GOT3 (cell line): ENCODE measurements at regions not wholly inside any gene's neighbourhood (a gene's known extent, or its start where the extent isn't known, plus 50 kb on each side); places are given as distances from the start of the nearest gene placed in this dataset.

Experiments
- DNase-seq: peaks from one replicate; lab custom pipeline; 2025; ENCODE audit warnings: mixed read lengths; lab: John Stamatoyannopoulos, UW

DNA sequence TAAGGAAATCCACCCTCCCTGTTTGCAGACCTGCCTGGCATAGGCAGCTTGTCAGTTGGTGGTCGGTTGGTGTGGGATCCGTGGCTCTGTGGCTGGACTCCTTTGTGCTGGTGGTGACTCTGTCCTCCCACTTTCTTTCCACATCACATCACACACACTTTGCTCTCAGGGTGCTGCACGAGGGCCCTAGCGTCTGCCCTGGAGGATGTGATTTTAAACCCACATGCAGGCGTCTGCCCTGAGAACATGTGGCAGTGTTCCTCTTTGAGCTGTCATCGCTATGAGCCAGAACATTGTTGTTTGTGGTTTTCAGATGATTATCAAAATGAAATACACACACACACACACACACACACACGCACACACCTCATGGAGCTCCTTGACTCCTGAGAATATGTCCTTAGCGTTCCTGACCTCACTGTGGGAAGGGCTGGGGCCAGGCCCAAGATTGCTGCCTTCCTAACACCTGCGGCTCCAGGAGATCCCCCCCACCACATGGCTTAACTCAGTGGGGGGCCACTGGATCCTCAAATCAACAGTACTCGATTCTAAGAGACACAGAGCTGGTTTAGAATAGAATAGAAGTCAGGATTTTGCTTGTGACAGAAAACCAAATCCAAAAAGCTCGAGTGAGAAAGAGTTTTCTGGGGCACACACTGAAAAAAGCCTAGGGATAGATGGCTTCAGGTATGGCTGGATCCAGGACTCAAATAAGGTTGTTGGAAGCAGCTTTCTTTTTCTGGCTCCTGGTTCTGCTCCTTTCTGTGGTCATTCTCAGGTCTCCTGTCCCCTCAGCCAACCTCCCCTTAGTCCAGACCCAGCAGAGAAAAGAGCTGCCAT is 54.8 kb downstream of the RTP5 start:
- DNase-seq = no peak

DNA sequence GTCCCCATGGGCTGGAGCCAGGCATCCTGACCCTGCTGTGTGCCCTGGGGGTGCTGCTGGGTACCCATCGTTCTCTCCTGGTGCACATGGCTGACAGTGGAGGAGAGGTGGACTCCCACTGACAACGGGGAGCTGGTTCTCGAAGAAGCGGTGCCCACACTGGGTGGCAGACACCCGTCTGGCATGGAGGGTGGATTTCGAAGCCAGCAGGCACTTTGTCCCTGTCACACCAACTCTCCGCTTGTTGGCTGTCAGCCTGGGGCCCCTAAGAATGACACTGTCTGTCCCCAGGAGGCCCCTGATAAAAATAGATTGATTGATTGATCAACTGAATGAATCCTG is 55.4 kb downstream of the RTP5 start:
- no peak for DNase-seq

DNA sequence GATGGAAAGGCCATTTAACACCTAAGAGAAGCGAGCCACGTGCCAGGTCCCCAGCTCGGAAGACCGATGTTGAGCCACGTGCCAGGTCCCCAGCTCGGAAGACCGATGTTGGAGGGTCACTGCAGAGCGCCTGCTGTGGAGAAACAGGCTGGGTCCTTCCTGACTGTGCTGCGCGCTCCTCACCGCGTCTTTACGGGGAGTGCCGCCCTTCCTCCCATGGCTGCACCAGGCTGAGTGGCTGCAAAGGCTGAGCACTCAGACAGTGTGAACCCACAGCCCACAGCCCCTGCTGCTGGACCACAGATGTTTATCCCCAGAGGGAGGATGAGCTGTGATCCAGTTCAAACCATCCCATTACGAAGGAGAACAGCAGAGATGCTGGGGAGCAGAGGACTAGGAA is 55.7 kb downstream of the RTP5 start:
- DNase-seq = no peak

DNA sequence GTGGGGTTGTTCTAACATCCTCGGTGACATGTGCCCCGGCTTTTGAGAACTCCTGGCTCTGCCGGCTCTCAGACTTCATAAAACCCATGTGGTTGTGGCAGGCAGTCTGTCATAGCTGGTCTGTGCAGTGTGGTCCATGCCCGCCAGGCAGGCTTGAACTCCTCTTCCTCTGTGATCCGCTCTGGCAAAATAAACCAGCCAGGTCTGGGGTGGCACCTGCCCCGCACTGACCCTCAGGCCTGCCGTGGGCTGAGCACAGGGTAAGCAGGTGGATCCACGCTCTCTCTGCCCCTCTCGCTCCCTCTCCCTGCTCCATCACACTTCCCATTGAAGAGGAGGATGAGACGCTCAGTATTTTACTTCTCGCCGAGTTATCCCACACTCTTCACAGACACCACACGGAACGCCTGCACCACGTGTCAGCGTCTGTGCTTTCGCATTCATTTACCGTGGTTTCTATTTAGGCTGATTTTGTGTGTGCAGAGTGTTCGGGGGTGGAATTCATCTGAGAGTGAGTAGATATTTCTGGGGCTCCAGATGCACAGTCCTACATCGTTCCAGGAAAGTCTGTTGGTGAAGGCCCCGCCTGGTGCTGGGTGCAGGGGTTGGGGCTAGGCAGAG is 56.4 kb downstream of the RTP5 start:
- no peak for DNase-seq

DNA sequence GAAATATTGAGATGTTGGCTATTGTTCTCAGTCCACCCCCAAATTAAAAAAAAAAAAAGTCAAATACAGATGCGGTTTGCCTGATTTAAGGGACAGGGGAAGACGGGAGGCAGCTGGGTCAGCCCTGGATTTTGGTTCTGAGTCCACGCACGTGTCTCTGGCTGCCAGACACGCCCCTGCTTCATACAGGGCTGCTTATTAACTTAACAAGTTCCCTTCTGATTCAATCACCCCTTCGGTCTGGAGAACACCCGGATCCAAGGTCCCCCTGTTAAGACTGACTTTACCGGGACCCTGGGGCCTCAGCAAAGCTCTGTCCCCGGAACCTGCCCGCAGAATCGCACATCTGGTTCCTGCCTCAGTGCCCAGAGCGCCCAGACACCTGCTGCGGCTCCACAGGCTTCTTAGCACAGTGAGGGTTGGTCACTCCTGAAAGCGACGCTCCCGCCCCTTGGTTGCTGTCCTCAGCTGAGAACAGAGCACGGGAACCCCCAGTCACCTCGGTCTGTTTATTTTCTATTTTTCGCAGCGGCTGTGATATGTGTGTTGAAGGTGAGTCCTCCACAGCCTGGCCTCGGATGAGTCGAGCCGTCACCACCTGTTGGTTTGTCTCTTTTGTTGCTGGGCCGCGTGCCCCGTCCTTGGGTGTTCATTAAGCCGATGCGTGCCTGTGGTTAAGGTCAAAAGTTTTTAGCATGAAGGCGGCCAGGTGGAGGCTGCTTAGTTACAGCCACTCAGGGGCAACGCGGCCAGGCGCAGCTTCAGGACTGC is 57.2 kb downstream of the RTP5 start:
- DNase-seq = no peak

DNA sequence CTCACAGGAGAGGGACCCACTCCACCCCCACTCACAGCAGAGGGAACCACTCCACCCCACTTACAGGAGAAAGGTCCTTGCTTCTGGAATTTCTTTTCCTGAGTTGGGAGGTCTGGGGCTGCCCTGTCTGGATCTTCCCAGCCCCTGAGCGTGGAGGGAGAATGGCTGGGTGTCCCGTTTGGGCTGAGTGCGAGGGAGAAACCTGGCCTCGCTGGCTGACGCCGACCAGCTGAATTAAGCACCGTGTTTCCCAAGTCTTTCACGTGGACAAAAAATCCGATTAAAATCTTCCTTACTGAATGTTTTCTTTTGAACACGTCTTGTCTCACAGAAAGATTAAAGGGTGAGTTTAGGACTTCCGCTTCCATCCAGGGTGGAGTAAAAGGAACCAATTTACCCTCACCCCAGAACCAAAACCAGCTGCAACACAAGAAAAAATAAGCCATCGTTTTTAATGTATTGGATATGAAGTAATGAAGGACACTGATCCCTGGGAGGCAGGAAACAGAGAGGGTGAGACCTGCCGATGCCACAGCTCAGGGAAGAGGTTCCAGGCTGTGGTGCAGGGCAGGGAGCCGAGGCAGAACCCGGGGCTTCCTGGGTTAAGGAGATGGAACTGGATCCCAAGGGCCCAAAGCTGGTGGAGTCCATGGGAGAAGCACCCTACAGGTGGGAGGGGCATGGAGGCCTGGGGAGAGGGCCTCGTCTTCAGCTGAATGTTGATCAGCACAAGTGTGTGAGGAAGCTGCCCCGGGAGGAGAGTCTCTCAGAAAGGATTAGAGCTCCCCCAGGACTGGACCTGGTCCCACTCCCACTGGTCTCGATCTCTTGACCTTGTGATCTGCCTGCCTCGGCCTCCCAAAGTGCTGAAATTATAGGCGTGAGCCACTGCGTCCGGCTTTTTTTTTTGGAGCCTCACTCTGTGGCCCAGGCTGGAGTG is 60.3 kb downstream of the RTP5 start:
- no peak for DNase-seq

DNA sequence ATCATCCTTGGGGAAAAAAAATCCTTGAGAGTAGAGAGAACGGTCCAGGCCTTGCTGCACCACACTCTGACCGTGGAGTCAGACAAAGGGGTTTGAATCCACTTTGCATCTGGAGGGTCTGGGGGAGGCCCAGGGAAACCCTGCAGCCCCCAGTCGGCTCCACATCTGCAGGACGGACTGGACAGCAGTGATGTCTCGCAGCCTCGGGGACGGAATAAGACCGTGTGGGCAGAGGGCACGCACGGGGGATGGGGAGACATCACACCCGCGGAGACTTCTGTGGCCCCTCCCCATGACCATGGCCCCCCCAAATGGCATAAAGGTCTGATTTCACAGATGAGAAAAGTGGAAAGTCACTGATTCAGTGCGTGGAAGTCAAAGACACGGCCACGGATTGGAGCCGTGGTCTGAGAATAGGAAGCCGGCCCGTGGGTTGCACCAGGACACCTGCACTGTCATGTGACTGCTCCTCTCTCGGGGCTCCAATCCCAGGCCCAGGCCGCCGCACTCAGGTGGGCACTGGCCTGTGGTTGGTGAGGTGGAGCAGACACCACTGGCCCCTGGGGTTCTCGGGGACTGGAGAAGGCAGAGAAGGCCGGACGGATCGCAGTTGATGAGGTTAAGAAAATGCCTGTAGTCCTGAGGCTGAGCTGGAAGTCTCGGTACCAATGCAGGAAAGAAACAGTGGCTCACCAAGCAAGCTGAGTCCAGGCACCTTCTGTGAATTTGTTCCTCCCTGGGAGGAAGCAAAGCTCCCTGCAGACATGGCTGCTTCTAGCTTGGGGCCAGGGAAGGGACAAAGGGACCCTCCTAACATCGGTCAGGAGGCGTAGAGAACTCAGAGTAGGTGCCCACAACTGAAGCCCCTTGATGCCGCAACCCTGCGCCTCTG is 61.8 kb downstream of the RTP5 start:
- DNase-seq = no peak

DNA sequence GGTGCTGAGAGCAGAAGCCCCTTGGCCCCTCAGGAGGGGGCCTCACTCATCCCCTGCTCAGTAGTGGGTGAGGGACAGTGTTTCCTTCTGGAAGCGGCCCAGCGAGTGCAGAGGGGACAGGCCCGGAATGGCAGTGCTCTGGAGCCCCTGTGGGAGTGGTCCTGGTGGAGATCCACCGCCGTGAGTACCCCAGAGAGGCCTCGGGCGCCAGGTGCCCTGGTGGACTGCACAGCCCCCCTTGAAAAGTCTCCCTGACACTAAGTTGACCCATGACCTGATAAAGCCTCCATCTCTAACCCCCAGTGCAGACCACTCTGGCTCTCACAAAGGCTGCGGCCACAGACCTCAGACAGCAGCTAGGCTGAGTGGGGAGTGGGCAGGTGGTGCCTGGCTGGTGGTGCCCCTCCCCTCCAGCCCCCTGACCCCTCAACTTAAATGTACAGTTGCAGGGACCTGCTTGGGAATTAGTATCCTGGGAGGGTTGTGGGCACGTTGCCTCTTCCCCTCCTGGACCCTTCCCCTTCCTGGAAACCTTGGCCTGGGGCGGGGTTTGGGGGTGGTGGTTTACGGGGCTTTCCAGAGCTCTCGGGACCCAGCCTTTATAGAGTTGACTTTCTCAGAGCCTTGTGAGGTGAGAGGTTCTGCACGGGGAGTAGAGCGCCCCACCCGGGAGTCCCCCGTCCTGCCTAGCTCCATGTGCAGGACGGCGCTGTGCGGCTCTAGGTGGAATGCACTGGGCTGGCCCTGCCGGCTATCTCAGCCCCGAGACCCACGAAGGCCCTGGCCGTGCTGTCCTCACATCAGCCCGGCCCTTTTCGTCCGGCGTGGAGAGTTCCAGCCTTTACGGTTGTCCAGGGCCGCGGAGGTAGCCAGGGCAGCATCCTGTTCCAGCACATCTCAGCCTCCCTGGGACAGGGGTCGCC is 62.7 kb downstream of the RTP5 start:
- DNase-seq = no peak

DNA sequence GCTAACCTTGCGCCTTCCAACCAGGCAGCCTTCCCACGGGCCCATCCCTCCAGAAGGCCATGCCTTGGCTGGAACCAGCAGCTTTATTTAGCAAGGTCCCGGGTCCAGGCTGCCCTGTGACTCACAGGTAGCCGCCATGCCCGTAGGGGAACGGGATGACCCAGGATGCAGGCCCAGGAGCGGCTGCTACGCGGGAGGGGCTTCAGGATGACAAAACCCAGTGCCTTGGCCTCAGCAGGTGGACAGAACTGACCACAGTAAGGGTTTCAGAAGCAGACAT is 63.3 kb downstream of the RTP5 start:
- DNase-seq = no peak

DNA sequence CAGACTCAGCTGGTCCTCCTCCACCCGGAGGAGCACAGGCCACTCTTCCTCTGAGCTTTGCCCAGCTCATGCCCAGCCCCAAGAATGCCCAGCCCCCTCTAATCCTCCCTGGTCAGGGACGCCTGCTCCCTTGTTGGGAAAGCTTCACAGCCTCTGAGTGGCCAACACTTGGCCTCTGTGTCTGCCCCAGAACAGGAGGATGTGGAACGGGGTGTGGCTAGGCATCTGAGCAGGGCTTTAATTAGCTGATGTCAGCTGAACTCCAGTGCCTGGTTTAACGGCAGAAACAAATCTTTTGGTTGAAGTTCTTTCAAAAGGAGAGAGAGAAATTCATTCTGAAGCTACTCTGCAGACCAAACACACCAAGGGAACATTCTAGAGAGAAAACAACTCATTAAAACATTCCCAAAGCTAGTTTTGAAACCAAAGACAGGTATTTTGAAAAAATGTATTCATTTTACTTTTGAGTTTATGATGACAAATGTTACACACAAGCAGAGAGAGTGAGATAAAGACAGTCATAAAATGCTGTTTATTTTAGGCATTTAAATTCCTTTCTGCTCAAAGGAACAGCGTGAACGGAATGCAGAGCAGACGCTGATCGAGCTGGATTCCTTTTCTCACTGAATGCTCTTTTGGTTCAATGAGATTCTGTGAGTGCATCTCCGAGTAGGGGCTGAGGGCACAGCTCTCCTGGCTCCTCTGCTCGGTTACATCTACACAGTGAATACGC is 63.8 kb downstream of the RTP5 start:
- no peak for DNase-seq

DNA sequence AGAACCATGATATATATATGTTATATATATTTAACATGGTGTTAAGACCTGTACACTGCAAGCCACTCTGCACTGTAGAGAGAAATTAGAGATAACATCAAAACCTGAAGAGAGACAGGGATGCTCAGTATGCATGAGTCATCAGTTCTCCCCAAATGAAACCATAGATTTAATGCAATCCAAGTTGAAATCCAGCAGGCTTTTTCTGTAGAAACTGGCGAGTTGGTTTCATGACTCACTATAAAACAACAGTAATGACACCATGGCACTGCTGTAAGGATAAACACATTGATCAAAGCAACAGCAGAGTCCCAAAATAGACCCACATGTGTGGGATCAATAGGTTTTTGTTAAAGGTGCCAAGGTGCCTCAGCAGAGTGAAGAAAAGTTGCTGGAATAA is 65.8 kb downstream of the RTP5 start:
- no peak for DNase-seq

DNA sequence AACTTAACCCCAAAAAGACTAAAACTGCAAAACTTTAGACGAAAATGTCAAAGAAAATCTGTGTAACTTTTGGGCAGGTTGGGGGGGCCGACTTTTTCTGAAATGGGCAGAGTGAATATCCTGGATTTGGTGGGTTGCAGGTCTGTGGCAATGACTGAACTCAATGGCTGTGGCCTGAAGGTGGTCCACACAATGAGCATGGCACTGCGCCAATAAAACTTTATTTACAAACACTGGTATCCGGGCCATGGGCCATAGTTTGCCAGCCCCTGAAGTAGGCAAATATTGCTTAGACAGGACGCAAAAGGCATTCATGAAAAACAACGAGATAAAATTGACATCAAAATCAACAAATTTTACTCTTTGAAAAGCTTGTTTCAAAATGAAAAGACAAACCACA is 66.2 kb downstream of the RTP5 start:
- no peak for DNase-seq

DNA sequence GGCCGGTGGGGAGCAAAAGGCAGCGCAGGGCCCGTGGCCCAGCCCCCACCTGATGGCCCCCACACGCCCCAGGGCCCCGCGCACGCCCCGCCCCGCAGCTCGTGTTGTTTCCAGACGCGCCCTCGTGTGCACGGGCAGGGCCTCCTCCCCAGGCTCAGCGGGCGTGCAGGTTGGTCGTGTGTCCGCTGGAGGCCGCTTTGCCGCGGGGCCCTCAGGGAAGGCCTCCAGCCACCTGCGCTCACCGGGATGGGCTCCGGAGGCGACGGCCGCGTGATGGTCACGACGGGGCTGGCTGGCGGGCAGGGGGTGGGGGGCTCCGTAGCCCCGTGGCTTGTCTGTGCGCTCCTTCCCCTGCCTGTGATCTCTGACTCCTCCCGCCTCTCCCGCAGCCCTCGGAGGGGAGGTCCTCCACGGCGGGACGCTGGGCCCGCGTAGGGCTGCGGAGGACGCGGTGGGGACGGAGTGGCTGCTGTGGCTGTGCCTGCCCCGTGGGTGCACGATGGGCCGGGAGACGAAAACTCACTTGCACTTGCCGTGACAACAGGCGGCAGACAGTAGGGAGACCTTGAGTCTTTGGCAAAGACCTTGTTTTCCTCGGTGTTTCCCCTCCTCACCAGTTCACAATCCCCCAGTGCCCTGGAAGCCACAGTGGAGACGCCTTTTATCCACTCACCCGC is 67.1 kb downstream of the RTP5 start:
- no peak for DNase-seq

DNA sequence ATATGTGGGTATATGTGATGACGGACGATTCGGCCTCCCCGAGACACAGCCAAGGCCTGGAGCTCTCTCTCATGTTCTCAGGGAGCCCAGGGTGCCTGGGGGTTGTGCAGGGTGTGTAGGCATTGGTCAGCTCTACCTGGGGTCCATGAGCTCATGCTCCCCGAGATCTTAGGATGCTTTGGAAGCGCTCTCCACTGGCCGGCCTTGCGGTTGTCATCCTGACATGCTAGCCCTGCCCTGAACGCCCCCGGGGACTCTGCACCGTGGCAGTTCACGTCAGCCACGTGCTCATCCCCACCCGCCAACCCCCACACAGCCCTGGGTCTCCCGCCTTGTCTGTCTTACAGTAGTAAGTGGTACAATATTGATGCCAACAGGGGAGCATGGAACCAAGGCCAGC is 67.8 kb downstream of the RTP5 start:
- DNase-seq = no peak

DNA sequence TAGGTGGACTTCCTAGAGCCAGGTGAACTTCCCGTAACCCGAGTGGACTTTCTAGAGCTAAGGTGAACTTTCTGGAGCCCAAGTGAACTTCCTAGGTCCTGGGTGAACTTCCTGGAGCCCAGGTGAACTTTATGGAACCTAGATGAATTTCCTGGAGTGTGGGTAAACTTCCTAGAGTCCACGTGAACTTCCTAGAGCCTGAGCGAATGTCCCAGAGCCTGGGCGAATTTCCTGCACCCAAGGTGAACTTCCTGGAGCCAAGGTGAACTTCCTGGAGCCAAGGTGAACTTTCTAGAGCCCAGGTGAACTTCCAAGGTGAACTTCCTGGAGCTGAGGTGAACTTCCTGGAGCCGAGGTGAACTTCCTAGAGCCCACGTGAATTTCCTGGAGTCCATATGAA is 70.0 kb downstream of the RTP5 start:
- DNase-seq = no peak

DNA sequence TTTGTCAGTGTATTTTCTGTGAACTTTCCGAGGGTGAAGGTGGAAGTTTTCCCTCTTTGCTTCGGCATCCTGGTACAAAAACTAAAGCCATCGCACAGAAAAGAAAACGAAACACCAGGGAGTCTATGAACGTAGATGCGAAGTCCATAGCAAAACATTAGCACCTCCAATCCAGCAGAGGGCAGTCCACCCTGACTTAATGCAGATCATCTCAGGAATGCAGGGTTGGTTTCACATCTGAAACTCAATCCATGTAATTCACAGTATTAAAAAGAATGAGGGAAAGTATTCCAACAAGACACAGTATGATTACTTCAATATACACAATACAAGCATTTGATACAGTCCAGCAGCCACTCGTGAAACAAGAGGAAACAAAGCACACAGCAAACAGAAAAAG is 70.8 kb downstream of the RTP5 start:
- no peak for DNase-seq

DNA sequence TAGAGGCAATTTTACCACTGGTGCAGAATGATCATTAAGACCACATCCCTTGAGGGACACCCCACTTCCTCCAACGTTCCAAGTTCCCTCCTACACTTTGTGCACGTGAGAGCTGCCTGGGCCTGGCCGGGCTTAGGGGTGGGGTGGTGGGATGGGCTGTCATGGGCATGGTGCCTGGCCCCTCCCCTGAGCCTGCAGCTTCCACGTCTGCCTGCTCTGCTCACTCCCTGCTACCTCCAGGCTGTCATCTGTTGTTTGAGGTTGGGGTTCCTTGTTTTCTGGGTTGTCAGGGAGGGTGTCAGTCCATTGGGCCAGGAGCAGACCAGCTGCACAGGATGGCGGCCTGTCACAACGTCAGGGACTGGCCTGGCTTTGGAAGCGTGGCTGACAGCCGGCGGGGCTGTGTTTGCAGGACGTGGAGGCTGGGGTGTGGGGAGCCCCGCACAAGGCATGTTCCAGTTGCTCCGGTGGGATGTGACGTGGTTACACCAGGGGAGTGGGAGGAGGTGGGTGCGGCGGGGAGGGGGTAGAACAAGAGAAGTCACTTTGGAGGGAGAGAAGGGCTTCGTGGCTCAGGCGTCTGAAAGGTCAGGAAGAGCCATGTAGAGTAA is 72.3 kb downstream of the RTP5 start:
- DNase-seq = no peak

DNA sequence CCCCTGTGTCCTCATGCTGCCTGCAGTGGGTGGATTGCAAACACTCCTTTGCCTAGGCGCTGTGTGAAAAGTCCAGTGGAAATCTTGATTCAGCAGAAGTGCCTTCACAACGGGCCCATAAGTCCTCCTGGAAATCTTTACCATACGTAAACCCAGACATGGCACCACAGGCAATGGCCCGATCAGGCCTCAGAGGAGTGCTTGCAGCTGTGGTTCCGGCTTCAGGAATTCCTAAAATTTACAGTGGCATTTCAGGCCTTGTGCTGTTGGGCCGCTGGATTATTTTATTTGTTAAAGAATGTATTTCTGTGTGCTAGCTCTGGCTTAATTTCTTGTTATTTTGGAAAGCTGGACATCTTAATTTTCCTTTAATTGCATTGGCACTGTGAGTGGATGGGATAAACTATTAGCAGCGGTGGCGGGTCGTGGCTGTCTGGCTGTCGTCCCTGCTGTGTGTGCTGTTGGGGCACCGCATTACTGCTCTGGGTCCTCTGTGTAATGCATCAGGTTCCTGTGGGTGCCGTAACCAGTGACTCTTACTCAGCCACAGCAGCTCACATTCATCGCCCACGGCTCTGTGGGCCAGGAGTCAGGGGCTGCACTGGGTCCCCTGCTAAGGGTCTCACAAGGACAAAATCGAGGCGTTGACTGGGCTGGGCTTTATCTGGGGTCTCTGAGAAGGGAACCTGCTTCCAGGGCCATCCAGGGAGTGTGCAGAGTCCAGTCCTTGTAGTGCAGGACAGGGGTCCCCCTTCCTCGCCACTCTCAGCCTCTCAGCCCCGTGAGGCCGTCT is 73.1 kb downstream of the RTP5 start:
- DNase-seq = no peak
